Ovary (tissue), 7 donors: ENCODE measurements at regions not wholly inside any gene's neighbourhood (a gene's known extent, or its start where the extent isn't known, plus 50 kb on each side); places are given as distances from the start of the nearest gene placed in this dataset.

Experiments used
- DNase-seq, 5 donors: peaks; one replicate each; pipeline ENCODE4 v3.0.0-alpha.2; 2019 to 2020
- H3K27ac ChIP-seq, 2 donors: fragments of 200-600 bp; one replicate each; pipeline versions ENCODE4 v1.5.1 to v1.8.0; 2019 to 2022
- H3K27me3 ChIP-seq: fragments of 200-600 bp; one replicate; pipeline ENCODE4 v1.8.0; 2022
- H3K36me3 ChIP-seq: fragments of 200-600 bp; sonication (generic); one replicate; pipeline ENCODE4 v1.5.1; 2019
- H3K4me1 ChIP-seq: one replicate; pipeline ENCODE4 v1.8.1; 2013; ENCODE audit warnings: mild to moderate bottlenecking, moderate library complexity; ENCODE audit not compliant: insufficient read depth
- H3K4me3 ChIP-seq: fragments of 200-600 bp; sonication (generic); one replicate; pipeline ENCODE4 v1.5.1; 2017
- H3K9me3 ChIP-seq, 2 donors: fragments of 200-600 bp in 1 of 2; sonication (generic) in 1 of 2; one replicate each; pipeline versions ENCODE4 v1.5.1 to v1.8.1; 2013 to 2019; ENCODE audit warnings: mild to moderate bottlenecking in 1 of 2, moderate library complexity in 1 of 2
- EP300 ChIP-seq: sonication (generic); formaldehyde crosslinking; IDR thresholded peaks from one replicate; pipeline ENCODE4 v1.6.1; 2017; ENCODE audit warnings: antibody characterized with exemption
- POLR2A ChIP-seq: fragments of 450-650 bp; IDR thresholded peaks from one replicate; pipeline ENCODE4 v1.6.1; 2017; ENCODE audit warnings: antibody characterized with exemption, mild to moderate bottlenecking, moderate library complexity
- WGBS, 3 donors: extraction: QIAGEN DNeasy Blood & Tissue Kit in 1 of 3; methylation state at CpG; one replicate each; pipeline versions ENCODE4 v1.1.5 to v1.1.7; 2013 to 2017; 5-methylcytosine and 5-hydroxymethylcytosine counted together
- intact Hi-C, 4 donors: fragments of 100-400 bp; cut with DNase I; formaldehyde crosslinking; loops; one replicate each; pipeline versions ENCODE4 v1.11.0 to v1.15.1; 2022 to 2023
- TF ChIP-seq, protein P1 (sequence below), 3 donors: fragments of 450-650 bp in 2 of 3; fragments of 200-600 bp in 1 of 3; IDR thresholded peaks; one replicate each; pipeline versions ENCODE4 v1.5.1 to v1.8.0; 2016 to 2022; ENCODE audit warnings: antibody characterized with exemption in 3 of 3, mild to moderate bottlenecking in 1 of 3
- donor health status: DM: no; HTN: no; CAD: no; lungs with moderate emphysema.
- donor health status: DM: no; HTN: no; CAD: no.
- donor health status: Bipolar disorder and iron deficiency.
- donor health status: DM: no; HTN: no; CAD: no.
- donor health status: DM: yes; HTN: yes; CAD: no.

DNA sequence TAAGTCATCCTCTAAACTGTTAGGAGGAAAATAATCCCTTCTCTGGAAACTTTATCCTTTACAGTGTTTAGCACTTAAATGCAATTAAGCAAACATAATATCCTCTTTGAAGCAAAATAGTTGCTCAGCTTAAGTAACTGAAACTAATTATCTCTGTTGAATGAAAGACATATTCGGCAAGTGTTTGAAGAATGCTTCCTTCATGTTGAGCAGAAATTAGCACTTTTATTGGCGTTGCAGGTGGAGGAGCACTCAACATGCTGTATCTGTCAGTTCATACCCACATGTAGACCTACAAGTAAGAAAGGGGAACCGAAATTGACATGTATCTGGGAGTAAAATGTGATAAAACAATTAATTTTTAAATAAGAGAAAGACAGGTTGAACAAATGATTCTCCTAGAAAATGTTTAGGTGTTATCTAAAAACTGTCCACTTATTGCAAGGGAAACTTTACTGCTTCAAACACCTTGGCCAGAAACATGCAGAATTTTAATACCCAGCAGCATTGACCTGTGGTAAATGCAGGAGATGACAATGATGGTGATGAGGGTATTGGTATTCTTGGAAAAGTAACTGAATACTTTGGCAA, 987.0 kb upstream of the MAP3K7 start:
- H3K27ac ChIP-seq: no peak overlapping the region
- DNase-seq: no peak
- no peaks in the 10 kb centered on the region for H3K4me1 ChIP-seq
- no peaks in the 10 kb centered on the region for H3K36me3 ChIP-seq
- TF ChIP-seq EP300 (no peak), POLR2A (no peak)
- TF ChIP-seq, protein P1, sequence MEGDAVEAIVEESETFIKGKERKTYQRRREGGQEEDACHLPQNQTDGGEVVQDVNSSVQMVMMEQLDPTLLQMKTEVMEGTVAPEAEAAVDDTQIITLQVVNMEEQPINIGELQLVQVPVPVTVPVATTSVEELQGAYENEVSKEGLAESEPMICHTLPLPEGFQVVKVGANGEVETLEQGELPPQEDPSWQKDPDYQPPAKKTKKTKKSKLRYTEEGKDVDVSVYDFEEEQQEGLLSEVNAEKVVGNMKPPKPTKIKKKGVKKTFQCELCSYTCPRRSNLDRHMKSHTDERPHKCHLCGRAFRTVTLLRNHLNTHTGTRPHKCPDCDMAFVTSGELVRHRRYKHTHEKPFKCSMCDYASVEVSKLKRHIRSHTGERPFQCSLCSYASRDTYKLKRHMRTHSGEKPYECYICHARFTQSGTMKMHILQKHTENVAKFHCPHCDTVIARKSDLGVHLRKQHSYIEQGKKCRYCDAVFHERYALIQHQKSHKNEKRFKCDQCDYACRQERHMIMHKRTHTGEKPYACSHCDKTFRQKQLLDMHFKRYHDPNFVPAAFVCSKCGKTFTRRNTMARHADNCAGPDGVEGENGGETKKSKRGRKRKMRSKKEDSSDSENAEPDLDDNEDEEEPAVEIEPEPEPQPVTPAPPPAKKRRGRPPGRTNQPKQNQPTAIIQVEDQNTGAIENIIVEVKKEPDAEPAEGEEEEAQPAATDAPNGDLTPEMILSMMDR (IDR thresholded peaks at IDR 0.05): no peak
- no peaks in the 10 kb centered on the region for H3K27me3 ChIP-seq
- H3K9me3 ChIP-seq: no peaks in the 10 kb centered on the region
- no peak overlapping the region for H3K4me3 ChIP-seq
- intact Hi-C loops: no loop called here
- 92 to 96% (median 93%) methylated on average over 3 of the region's 3 CpGs for WGBS, 3 donors

DNA sequence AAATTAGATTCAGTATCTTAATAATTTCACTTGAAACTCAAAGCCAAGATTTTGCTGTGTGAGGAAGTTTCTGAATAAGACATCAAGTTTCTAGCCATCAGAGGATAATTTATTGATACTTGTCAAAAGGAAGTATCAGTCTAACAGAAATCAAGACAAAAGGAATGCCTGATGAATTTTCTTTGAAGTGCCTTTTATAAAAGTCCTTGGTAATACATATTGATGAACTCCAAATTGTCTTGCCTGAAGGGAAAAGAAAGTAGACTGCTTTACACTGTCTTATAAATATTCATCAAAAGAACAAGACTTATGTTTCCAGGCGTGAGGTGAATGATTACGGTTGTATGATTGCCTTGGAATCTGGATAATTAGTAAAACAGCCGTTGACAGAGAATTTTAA, 986.0 kb upstream of the MAP3K7 start:
- no peak overlapping the region for H3K4me3 ChIP-seq
- H3K27ac ChIP-seq: no peak overlapping the region
- no peaks in the 10 kb centered on the region for H3K36me3 ChIP-seq
- intact Hi-C loops: no loop called here
- H3K4me1 ChIP-seq: no peaks in the 10 kb centered on the region
- 88 to 95% (median 89%) methylated on average over 3 of the region's 3 CpGs for WGBS, 3 donors
- H3K27me3 ChIP-seq: no peaks in the 10 kb centered on the region
- TF ChIP-seq, protein P1 (IDR thresholded peaks at IDR 0.05): no peak
- TF ChIP-seq EP300 (no peak), POLR2A (no peak)
- no peaks in the 10 kb centered on the region for H3K9me3 ChIP-seq
- no peak for DNase-seq

DNA sequence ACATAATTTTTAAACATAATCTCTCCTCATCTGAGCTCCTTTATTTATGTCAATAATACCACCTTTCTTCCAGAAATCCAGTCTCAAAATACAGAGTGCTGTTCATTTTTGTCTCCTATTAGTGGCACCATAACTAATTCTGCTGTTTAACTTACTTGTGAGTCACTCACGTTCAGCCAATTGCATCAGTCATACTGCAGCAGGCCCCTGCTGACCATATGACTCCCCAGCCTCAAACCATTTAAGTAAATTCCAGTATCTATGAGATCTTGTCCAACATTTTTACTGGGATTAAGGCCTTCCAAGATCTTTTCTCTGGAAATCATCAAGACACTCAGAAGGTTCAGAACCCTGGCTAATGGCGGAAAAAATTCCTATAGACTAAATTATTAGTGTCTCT, 982.2 kb upstream of the MAP3K7 start:
- no peaks in the 10 kb centered on the region for H3K36me3 ChIP-seq
- H3K27ac ChIP-seq: no peak overlapping the region
- H3K4me3 ChIP-seq: no peak overlapping the region
- no peaks in the 10 kb centered on the region for H3K9me3 ChIP-seq
- no peak for TF ChIP-seq EP300
- TF ChIP-seq, protein P1 (IDR thresholded peaks at IDR 0.05): no peak
- no peak for TF ChIP-seq POLR2A
- WGBS, 3 donors: 87 to 89% (median 88%) methylated on average over 2 of the region's 2 CpGs
- H3K27me3 ChIP-seq: no peaks in the 10 kb centered on the region
- H3K4me1 ChIP-seq: no peaks in the 10 kb centered on the region
- no peak for DNase-seq
- intact Hi-C loops: no loop called here

DNA sequence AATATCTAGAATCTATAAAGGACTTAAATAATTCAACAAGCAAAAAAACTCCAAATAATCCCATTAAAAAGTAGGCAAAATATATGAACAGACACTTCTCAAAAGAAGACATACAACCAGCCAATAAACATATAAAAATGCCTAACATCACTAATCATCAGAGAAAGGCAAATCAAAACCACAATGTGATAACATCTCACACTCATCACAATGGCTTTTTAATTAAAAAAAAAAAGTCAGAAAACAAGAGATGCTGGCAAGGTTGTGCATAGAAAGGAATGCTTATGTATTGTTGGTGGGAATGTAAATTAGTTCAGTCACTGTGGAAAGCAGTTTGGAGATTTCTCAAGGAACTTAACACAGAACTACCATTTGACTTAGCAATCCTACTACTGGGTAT, 979.6 kb upstream of the MAP3K7 start:
- no peak for DNase-seq
- TF ChIP-seq POLR2A (no peak), EP300 (no peak)
- TF ChIP-seq, protein P1 (IDR thresholded peaks at IDR 0.05): no peak
- H3K27me3 ChIP-seq: no peaks in the 10 kb centered on the region
- H3K4me3 ChIP-seq: no peak overlapping the region
- H3K36me3 ChIP-seq: no peaks in the 10 kb centered on the region
- no peaks in the 10 kb centered on the region for H3K4me1 ChIP-seq
- H3K9me3 ChIP-seq: no peaks in the 10 kb centered on the region
- H3K27ac ChIP-seq: no peak overlapping the region
- intact Hi-C loops: no loop called here
